Upper lobe of right lung (tissue), 1 donor: ENCODE measurements at regions not wholly inside any gene's neighbourhood (a gene's known extent, or its start where the extent isn't known, plus 50 kb on each side); places are given as distances from the start of the nearest gene placed in this dataset.

Experiments used
- ATAC-seq: fragments of 200-7000 bp; cut with Tn5 transposase; one replicate; pipeline ENCODE4 v1.9.1; 2020; ENCODE audit warnings: mild to moderate bottlenecking, moderate library complexity
- DNase-seq: peaks from one replicate; pipeline ENCODE4 v3.0.0-alpha.2; 2020
- H3K27ac ChIP-seq: fragments of 200-600 bp; one replicate; pipeline ENCODE4 v1.8.0; 2022
- H3K27me3 ChIP-seq: fragments of 200-600 bp; one replicate; pipeline ENCODE4 v1.8.0; 2022; ENCODE audit warnings: mild to moderate bottlenecking
- H3K36me3 ChIP-seq: fragments of 200-600 bp; one replicate; pipeline ENCODE4 v1.8.0; 2022
- H3K4me1 ChIP-seq: fragments of 200-600 bp; one replicate; pipeline ENCODE4 v1.8.0; 2022
- H3K4me3 ChIP-seq: fragments of 200-600 bp; one replicate; pipeline ENCODE4 v1.8.0; 2022; ENCODE audit warnings: mild to moderate bottlenecking
- H3K9me3 ChIP-seq: fragments of 200-600 bp; one replicate; pipeline ENCODE4 v1.8.0; 2022
- intact Hi-C: fragments of 100-400 bp; cut with DNase I; formaldehyde crosslinking; loops from one replicate; pipeline ENCODE4 v1.11.0; 2022
- TF ChIP-seq, protein P1 (sequence below): fragments of 200-600 bp; IDR thresholded peaks from one replicate; pipeline ENCODE4 v1.8.0; 2022; ENCODE audit warnings: antibody characterized with exemption
- donor health status: DM: no; HTN: yes; CAD: no; lungs with severe emphysema.

DNA sequence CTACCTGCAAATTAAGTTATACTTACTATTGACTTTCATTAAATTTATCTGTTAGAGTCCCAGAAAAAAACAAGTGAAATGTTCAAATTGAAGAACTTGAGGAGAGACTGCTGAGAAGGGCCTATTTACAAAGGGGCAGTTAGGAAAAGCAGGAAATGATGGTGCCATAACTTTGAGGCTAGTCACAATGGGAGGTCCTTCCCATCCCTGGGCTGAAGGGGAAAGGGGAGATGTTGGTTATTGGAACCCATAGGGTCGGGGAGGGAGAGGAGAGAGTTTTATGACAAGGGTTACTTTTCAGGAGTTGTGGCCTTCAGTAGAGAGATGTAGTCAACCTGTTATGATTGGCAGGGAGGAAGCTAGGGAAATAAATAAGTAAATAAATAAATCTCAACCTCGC, 169.1 kb downstream of the DMRT2 start:
- no peaks in the 10 kb centered on the region for H3K36me3 ChIP-seq
- intact Hi-C loops: no loop called here
- no peaks in the 10 kb centered on the region for H3K27me3 ChIP-seq
- DNase-seq (no peak), ATAC-seq (no peak)
- TF ChIP-seq, protein P1, sequence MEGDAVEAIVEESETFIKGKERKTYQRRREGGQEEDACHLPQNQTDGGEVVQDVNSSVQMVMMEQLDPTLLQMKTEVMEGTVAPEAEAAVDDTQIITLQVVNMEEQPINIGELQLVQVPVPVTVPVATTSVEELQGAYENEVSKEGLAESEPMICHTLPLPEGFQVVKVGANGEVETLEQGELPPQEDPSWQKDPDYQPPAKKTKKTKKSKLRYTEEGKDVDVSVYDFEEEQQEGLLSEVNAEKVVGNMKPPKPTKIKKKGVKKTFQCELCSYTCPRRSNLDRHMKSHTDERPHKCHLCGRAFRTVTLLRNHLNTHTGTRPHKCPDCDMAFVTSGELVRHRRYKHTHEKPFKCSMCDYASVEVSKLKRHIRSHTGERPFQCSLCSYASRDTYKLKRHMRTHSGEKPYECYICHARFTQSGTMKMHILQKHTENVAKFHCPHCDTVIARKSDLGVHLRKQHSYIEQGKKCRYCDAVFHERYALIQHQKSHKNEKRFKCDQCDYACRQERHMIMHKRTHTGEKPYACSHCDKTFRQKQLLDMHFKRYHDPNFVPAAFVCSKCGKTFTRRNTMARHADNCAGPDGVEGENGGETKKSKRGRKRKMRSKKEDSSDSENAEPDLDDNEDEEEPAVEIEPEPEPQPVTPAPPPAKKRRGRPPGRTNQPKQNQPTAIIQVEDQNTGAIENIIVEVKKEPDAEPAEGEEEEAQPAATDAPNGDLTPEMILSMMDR: no peak
- H3K27ac ChIP-seq: no peak overlapping the region
- no peaks in the 10 kb centered on the region for H3K4me1 ChIP-seq
- H3K9me3 ChIP-seq: no peaks in the 10 kb centered on the region
- H3K4me3 ChIP-seq: no peak overlapping the region

DNA sequence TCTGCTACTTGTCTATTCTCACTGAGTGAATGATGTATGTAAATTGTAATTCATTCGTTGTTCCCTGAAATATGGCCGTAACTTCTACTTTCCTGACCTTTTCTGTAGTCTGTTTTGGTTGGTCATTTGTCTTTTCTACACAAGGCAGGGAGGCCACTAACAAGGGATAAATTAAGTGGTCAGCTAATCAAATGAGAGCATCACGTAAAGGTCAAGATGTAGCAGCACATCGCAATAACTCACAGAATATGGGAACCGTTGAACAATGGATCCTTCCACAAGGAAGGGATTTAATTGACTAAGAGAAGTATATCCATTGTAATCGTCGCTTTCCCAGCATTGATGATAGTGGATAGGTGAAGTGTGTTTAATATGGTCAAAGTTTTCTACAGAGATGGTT, 171.1 kb downstream of the DMRT2 start:
- Histone ChIP-seq H3K9me3 (no peaks in the 10 kb centered on the region), H3K27ac (no peak overlapping the region), H3K36me3 (no peaks in the 10 kb centered on the region), H3K4me3 (no peak overlapping the region), H3K27me3 (no peaks in the 10 kb centered on the region), H3K4me1 (no peaks in the 10 kb centered on the region)
- no peak for DNase-seq
- TF ChIP-seq, protein P1: no peak
- no peak for ATAC-seq
- intact Hi-C loops: no loop called here

DNA sequence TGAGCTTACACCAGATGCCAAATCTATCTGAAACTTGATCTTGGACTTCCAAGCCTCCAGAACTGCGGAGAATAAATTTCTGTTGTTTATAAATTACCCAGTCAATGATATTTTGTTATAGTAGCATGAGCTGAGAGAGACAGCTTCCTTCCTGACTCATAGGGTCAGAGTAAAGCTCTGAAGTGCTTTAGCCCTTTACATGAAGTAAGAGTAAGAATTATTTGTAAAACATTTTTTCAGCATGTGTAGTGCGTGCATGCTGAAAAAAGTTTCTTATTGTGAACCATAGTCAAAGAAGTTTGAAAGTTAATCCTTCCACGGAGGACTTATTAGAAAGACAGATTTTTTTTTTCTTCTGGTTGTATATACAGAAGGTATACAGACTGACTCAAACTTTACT, 172.4 kb downstream of the DMRT2 start:
- intact Hi-C loops: no loop called here
- no peaks in the 10 kb centered on the region for H3K36me3 ChIP-seq
- TF ChIP-seq, protein P1: no peak
- no peaks in the 10 kb centered on the region for H3K9me3 ChIP-seq
- no peak for ATAC-seq
- no peak overlapping the region for H3K4me3 ChIP-seq
- no peaks in the 10 kb centered on the region for H3K4me1 ChIP-seq
- H3K27ac ChIP-seq: no peak overlapping the region
- H3K27me3 ChIP-seq: no peaks in the 10 kb centered on the region
- no peak for DNase-seq

DNA sequence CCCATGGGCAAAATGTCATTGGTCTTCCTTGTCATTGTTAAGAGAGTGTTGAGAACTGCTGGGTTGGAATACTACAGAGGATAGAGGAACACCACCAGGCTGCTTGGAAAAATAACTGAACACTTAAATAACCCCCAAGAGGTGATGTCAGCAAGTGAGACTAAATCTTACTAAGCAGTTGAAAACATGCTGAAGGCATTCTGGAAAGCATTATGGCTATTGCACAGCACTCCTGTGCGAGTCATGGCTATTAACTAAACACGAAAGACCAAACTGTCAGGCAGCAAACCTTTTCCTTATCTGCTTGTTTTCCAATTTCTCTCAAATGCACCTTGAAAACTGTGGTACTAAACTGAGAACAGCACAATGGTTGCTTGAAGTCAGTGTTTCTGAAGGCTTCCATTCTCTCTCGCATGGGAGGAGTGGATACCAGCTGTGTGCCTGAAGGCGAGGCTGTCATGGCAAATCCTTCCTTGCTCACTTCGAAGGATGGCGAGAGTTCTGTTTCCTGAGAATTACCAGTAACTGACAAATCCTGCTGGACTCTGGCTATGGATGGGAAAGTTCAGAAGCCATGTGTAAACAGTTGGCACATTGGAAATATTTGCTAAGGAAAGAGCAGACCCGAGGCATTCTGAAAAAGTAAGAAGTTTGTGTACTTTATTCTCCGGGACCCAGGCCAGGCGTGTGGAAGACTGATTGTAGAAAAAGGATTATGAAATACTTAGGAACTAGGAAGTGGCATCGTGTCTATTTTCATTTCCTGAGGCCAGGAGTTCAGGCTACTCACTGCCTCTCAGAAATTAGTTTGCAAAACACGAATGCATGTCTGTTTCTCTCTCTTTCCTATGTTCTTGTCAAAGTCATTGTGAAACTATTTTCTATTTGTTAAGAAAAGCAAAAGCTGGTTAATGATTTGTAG, 182.1 kb downstream of the DMRT2 start:
- H3K4me1 ChIP-seq: peaks cover 6% of the 10 kb centered on the region
- H3K4me3 ChIP-seq: no peak overlapping the region
- no peaks in the 10 kb centered on the region for H3K36me3 ChIP-seq
- peak overlapping the region; percentile 24 for H3K27ac ChIP-seq
- H3K27me3 ChIP-seq: no peaks in the 10 kb centered on the region
- no peaks in the 10 kb centered on the region for H3K9me3 ChIP-seq
- intact Hi-C loops: no loop called here
- peak; percentile 69 for DNase-seq
- TF ChIP-seq, protein P1: no peak
- ATAC-seq: peak; percentile 94

DNA sequence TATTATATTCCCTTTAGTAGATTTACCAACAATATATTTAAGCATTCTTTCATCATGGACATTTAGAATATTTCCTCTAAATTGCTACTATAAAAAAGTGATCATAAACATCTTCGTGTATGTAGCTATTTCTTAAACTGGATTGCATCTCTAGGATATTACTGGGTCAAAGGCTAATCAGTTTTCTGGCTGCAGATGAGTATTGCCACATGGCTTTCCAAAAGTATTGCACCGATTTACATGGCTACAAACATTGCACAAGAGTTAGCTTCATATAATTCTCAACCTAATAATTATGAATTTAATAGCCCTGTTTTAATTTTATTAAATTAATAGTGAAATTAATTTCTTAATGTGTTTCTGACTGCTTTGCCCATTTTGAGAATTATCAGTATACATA, 183.4 kb downstream of the DMRT2 start:
- Histone ChIP-seq H3K9me3 (no peaks in the 10 kb centered on the region), H3K36me3 (no peaks in the 10 kb centered on the region), H3K4me1 (peaks cover 6% of the 10 kb centered on the region), H3K27me3 (no peaks in the 10 kb centered on the region), H3K27ac (no peak overlapping the region), H3K4me3 (no peak overlapping the region)
- ATAC-seq (no peak), DNase-seq (no peak)
- intact Hi-C loops: no loop called here
- TF ChIP-seq, protein P1: no peak
